Hindlimb muscle (tissue), 1 donor: ENCODE measurements at regions not wholly inside any gene's neighbourhood (a gene's known extent, or its start where the extent isn't known, plus 50 kb on each side); places are given as distances from the start of the nearest gene placed in this dataset.

Source experiments
- DNase-seq: peaks from one replicate; pipeline ENCODE4 v3.0.0-alpha.2; 2013

GRCh38 chr5:34563269-34563668, 92.9 kb upstream of the RAI14 start:
- no peak for DNase-seq

- DNase-seq, result no peak
Measured at GRCh38 chr5:34563931-34564709, 92.0 kb upstream of the RAI14 start.

- no peak for DNase-seq
Measured at GRCh38 chr5:34564710-34565235, 91.4 kb upstream of the RAI14 start.

GRCh38 chr5:34570143-34570542, 86.0 kb upstream of the RAI14 start:
- no peak for DNase-seq

GRCh38 chr5:34570721-34571676, 85.1 kb upstream of the RAI14 start:
- DNase-seq, result peak; percentile 35

- no peak for DNase-seq
Measured at GRCh38 chr5:34571677-34572041, 84.5 kb upstream of the RAI14 start.

- no peak for DNase-seq
Measured at GRCh38 chr5:34574936-34575467, 81.1 kb upstream of the RAI14 start.

GRCh38 chr5:34576891-34577666, 79.0 kb upstream of the RAI14 start:
- DNase-seq, result no peak

- no peak for DNase-seq
Measured at GRCh38 chr5:34578962-34579361, 77.2 kb upstream of the RAI14 start.

GRCh38 chr5:34580983-34581382, 75.1 kb upstream of the RAI14 start:
- DNase-seq, result no peak

- no peak for DNase-seq
Measured at GRCh38 chr5:34582371-34582770, 73.8 kb upstream of the RAI14 start.

- DNase-seq, result no peak
Measured at GRCh38 chr5:34583167-34583566, 73.0 kb upstream of the RAI14 start.

- DNase-seq, result no peak
Measured at GRCh38 chr5:34584165-34584564, 72.0 kb upstream of the RAI14 start.

GRCh38 chr5:34585601-34586104, 70.5 kb upstream of the RAI14 start:
- no peak for DNase-seq

GRCh38 chr5:34586117-34586885, 69.8 kb upstream of the RAI14 start:
- DNase-seq, result no peak

- no peak for DNase-seq
Measured at GRCh38 chr5:34587355-34588241, 68.5 kb upstream of the RAI14 start.

GRCh38 chr5:34589832-34590231, 66.3 kb upstream of the RAI14 start:
- DNase-seq, result no peak

- no peak for DNase-seq
Measured at GRCh38 chr5:34591723-34592122, 64.4 kb upstream of the RAI14 start.

GRCh38 chr5:34597034-34598027, 58.8 kb upstream of the RAI14 start:
- DNase-seq, result no peak
